Upper lobe of left lung (tissue), 4 donors: ENCODE measurements at regions not wholly inside any gene's neighbourhood (a gene's known extent, or its start where the extent isn't known, plus 50 kb on each side); places are given as distances from the start of the nearest gene placed in this dataset.

Source experiments
- CTCF ChIP-seq, 6 experiments: fragments of 450-650 bp in 4 of 6; fragments of 200-600 bp in 2 of 6; sonication (generic) in 2 of 6; IDR thresholded peaks; one replicate each; pipeline ENCODE4 v1.5.1; 2016 to 2019; ENCODE audit warnings: antibody characterized with exemption in 6 of 6
- EP300 ChIP-seq, 4 donors: sonication (generic); formaldehyde crosslinking; IDR thresholded peaks; one replicate each; pipeline ENCODE4 v1.5.1; 2017; ENCODE audit warnings: antibody characterized with exemption in 4 of 4, control low read depth in 2 of 4
- POLR2A ChIP-seq, 4 donors: fragments of 450-650 bp; IDR thresholded peaks; one replicate each; pipeline ENCODE4 v1.5.1; 2016 to 2017; ENCODE audit warnings: antibody characterized with exemption in 4 of 4, mild to moderate bottlenecking in 2 of 4
- POLR2AphosphoS5 ChIP-seq, 2 donors: sonication (generic); formaldehyde crosslinking; IDR thresholded peaks; one replicate each; pipeline ENCODE4 v1.5.1; 2017; ENCODE audit warnings: antibody characterized with exemption in 2 of 2

DNA sequence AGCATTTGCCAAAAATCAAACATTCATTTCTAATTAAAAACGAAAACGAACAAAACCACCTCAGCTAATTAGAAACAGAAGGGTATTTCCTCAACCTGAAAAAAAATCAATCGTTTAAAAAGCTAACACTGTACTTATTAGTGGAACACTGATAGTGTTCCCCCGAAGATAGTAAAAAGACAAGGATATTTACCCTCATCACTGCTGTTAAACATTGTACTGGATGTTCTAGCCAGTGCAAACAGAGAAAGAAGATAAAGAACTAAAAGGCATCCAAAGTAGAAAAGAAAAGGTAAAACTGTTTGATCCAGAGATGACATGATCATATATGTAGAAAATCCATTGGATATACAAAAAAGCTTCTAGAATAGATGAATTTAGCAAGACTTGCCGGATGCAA, 508.3 kb downstream of the DMRTA1 start:
- TF ChIP-seq CTCF (IDR thresholded peaks at IDR 0.05) (no peak), POLR2A (IDR thresholded peaks at IDR 0.05) (no peak), EP300 (IDR thresholded peaks at IDR 0.05) (no peak), POLR2AphosphoS5 (IDR thresholded peaks at IDR 0.05) (no peak)
